NOMO-1 (cell line): ENCODE measurements at regions not wholly inside any gene's neighbourhood (a gene's known extent, or its start where the extent isn't known, plus 50 kb on each side); places are given as distances from the start of the nearest gene placed in this dataset.
"Not testable (repeated sequence)": the region's sequence is repeated elsewhere in the genome, so short reads cannot be mapped to it uniquely, and the experiment has no call there.

Experiments used
- DNase-seq, 2 experiments: peaks; one replicate each; lab custom pipeline; 2025; ENCODE audit not compliant: unreplicated experiment in 2 of 2; lab: John Stamatoyannopoulos, UW

GRCh38 chrX:127782904-127783303 lies 269.3 kb downstream of the ACTRT1 start:
- no peak for DNase-seq

GRCh38 chrX:127764674-127765073 lies 287.5 kb downstream of the ACTRT1 start:
- no peak for DNase-seq

GRCh38 chrX:127762663-127763062 lies 289.5 kb downstream of the ACTRT1 start:
- DNase-seq: no peak

- no peak for DNase-seq
Observed at GRCh38 chrX:127732709-127733108, 319.5 kb downstream of the ACTRT1 start.

GRCh38 chrX:127726227-127726626 lies 326.0 kb downstream of the ACTRT1 start:
- no peak for DNase-seq

GRCh38 chrX:127708155-127708554 lies 344.0 kb downstream of the ACTRT1 start:
- DNase-seq: peak; percentile 13 to 20

GRCh38 chrX:127702527-127702926 lies 349.7 kb downstream of the ACTRT1 start:
- DNase-seq: no peak

- DNase-seq: not testable (repeated sequence)
Observed at GRCh38 chrX:127662942-127663341, 389.3 kb downstream of the ACTRT1 start.

- no peak for DNase-seq
Observed at GRCh38 chrX:127649011-127649410, 403.2 kb downstream of the ACTRT1 start.

- no peak for DNase-seq
Observed at GRCh38 chrX:127621780-127622179, 430.4 kb downstream of the ACTRT1 start.

- no peak for DNase-seq
Observed at GRCh38 chrX:127606590-127606989, 445.6 kb downstream of the ACTRT1 start.

GRCh38 chrX:127596882-127597281 lies 455.3 kb downstream of the ACTRT1 start:
- no peak for DNase-seq

- no peak for DNase-seq
Observed at GRCh38 chrX:127578395-127578794, 473.8 kb downstream of the ACTRT1 start.

GRCh38 chrX:127577884-127578283 lies 474.3 kb downstream of the ACTRT1 start:
- DNase-seq: no peak

GRCh38 chrX:127574829-127575228 lies 477.4 kb downstream of the ACTRT1 start:
- no peak for DNase-seq

- no peak for DNase-seq
Observed at GRCh38 chrX:127572471-127572870, 479.7 kb downstream of the ACTRT1 start.

GRCh38 chrX:127571834-127572233 lies 480.4 kb downstream of the ACTRT1 start:
- DNase-seq: peak; percentile 3 to 35

GRCh38 chrX:127570276-127570675 lies 481.9 kb downstream of the ACTRT1 start:
- no peak for DNase-seq

- DNase-seq: no peak
Observed at GRCh38 chrX:127568691-127569090, 483.5 kb downstream of the ACTRT1 start.

- no peak for DNase-seq
Observed at GRCh38 chrX:127558811-127559210, 493.4 kb downstream of the ACTRT1 start.

- DNase-seq: no peak
Observed at GRCh38 chrX:127552571-127552970, 499.6 kb downstream of the ACTRT1 start.

GRCh38 chrX:127519323-127519722 lies 532.9 kb downstream of the ACTRT1 start:
- no peak for DNase-seq

GRCh38 chrX:127490000-127490399 lies 562.2 kb downstream of the ACTRT1 start:
- no peak for DNase-seq

- DNase-seq: no peak
Observed at GRCh38 chrX:127466211-127466610, 586.0 kb downstream of the ACTRT1 start.
